T-helper 2 cell (primary cell): ENCODE measurements at regions not wholly inside any gene's neighbourhood (a gene's known extent, or its start where the extent isn't known, plus 50 kb on each side); places are given as distances from the start of the nearest gene placed in this dataset.

Experiments used
- DNase-seq, 5 experiments: peaks; one replicate each; pipeline versions ENCODE4 v3.0.0 to v3.0.0-alpha.2; 2012 to 2022

DNA sequence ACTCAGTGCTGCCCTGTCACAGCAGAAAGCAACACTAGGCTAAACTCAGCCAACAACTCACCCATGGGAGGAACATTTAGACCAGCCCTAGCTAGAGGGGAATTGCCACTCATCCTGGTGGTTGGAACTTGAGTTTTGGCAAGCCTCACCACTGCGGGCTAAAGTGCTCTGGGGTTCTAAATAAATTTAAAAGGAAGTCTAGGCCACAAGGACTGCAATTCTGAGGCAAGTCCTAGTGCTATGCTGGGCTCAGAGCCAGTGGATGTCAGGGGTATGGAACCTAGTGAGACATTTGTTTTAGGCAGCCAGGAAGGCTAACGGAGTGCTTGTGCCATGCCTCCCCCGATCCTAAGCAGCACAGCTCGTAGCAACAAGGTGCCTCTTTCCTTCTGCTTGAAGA lies 78.0 kb downstream of the RGS13 start:
- no peak for DNase-seq

DNA sequence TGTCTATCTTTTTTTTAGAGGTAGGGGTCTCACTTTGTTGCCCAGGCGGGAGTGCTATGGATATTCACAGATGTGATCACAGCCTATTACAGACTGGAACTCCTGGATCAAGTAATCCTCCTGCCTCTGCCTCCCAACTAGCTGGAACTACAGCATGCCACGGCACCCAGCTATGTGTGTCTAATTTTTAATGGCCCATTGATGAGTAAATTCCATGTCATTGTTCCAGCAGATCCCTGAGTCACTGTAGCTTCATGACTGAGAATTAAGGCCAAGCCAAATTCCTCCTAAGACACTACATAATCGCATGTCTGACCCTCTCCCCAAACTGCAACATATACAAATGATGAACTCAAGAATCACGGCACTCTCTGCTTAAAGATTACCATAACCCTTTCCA lies 84.2 kb upstream of the RGS2 start:
- DNase-seq, result no peak

GRCh38 chr1:192726820-192727504 lies 81.9 kb upstream of the RGS2 start:
- no peak for DNase-seq

DNA sequence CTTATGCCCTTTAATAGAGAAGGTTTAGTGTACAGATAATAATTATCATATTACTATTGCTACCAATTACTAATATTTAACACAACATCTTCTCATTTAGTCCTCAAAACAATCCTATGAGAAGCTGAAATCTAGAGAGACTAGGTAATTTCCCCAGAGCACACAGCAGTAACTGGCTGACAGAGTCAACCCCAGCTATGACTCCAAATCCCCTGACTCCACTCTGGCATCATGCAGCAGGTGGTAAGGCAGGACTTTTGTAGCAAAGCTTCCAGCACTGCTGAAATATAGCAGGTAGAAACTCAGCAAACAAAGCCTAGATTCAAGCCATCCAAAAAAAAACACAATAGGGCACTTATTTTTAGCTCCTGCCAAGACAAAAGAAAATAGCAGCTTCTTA lies 79.3 kb upstream of the RGS2 start:
- DNase-seq, result no peak

- no peak for DNase-seq
Observed at GRCh38 chr1:192730198-192730597, 78.6 kb upstream of the RGS2 start.

DNA sequence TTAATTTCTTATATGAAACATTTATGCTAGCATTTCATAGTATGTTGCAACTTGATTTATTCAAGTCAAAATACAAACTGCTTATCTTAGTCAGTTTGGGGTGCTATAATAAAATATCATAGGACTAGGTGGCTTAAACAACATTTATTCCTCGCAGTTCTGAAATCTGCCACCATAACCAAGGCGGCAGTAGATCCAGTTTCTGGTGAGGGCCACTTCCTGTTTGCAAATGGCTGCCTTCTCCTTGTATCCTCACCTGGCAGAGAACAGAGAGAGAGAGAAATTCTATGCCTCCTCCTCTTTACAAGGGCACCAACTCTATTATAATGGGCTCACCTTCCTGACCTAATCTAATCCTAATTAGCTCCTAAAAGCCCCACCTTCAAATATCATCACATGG lies 76.1 kb upstream of the RGS2 start:
- DNase-seq, result peak in 1 of 5 experiments; percentile 40

GRCh38 chr1:192735298-192735915 lies 73.4 kb upstream of the RGS2 start:
- no peak for DNase-seq

DNA sequence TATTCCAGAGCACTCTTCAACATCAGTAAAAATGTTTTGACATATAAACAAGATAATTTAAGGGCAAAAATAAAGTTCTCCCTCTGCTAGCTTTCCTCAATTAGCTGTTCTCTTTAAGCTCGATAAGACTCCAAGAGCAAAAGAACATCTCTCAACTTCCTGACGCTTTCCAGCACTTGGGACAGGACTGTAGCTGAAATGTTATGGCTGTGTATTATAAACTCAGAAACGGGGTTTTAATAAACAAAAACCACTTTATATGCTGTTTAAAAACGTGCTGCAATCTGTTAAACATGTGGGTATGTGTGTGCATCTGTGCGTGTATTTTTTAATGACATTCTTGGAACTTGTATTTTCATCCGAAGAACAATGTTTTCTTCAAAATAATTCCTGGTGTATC lies 71.5 kb upstream of the RGS2 start:
- DNase-seq, result no peak

GRCh38 chr1:192739476-192740184 lies 69.2 kb upstream of the RGS2 start:
- peak in 1 of 5 experiments; percentile 8 for DNase-seq

- no peak for DNase-seq
Observed at GRCh38 chr1:192740214-192740613, 68.6 kb upstream of the RGS2 start.

- no peak for DNase-seq
Observed at GRCh38 chr1:192741095-192741494, 67.7 kb upstream of the RGS2 start.

- DNase-seq, result no peak
Observed at GRCh38 chr1:192747301-192747700, 61.5 kb upstream of the RGS2 start.

GRCh38 chr1:192747943-192748342 lies 60.9 kb upstream of the RGS2 start:
- no peak for DNase-seq

- no peak for DNase-seq
Observed at GRCh38 chr1:192749349-192749748, 59.5 kb upstream of the RGS2 start.

GRCh38 chr1:192751260-192751659 lies 57.6 kb upstream of the RGS2 start:
- DNase-seq, result no peak

- no peak for DNase-seq
Observed at GRCh38 chr1:192756314-192756713, 52.5 kb upstream of the RGS2 start.

DNA sequence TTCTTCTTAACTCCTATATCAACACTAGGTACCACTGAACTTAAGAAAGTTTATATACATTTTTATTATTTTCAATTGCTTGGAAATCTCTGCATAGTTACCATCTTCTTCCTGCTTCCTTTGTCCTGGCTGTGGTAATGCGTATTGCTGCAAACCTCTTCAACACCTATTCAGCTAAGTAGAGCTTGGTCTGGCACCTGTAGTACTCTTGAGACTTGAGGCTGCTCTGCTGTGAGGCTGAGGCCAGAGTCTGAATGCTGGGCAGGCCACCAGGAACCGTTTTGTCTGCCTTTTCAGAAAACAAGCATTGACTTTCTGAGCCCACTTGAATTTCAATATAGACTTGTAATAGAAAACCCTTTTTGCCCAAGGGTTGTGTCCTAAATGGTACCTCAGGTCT lies 52.0 kb upstream of the RGS2 start:
- no peak for DNase-seq

GRCh38 chr1:192758492-192758891 lies 50.3 kb upstream of the RGS2 start:
- no peak for DNase-seq
